DOHH2 (cell line): ENCODE measurements at regions not wholly inside any gene's neighbourhood (a gene's known extent, or its start where the extent isn't known, plus 50 kb on each side); places are given as distances from the start of the nearest gene placed in this dataset.
"Not testable (repeated sequence)": the region's sequence is repeated elsewhere in the genome, so short reads cannot be mapped to it uniquely, and the experiment has no call there.

Source experiments
- H3F3A ChIP-seq: fragments of 200-600 bp; sonication (generic), shearing (Covaris generic); 2 replicates; pipeline ENCODE4 v1.6.0; 2016; ENCODE audit warnings: antibody characterized with exemption, mild to moderate bottlenecking; ENCODE audit not compliant: control insufficient read depth, insufficient read depth
- H3K27ac ChIP-seq: fragments of 200-600 bp; sonication (generic); 2 replicates; pipeline ENCODE4 v1.5.1; 2014; ENCODE audit warnings: low read depth, mild to moderate bottlenecking, low read length, moderate library complexity
- H3K27me3 ChIP-seq: fragments of 200-600 bp; sonication (generic); 2 replicates; pipeline ENCODE4 v1.6.1; 2014; ENCODE audit warnings: mild to moderate bottlenecking, low read length, mixed read lengths; ENCODE audit not compliant: control insufficient read depth
- H3K36me3 ChIP-seq: fragments of 200-600 bp; sonication (generic); 2 replicates; pipeline ENCODE4 v1.6.1; 2014; ENCODE audit warnings: mild to moderate bottlenecking, low read length, moderate library complexity, mixed read lengths; ENCODE audit not compliant: control insufficient read depth
- H3K4me1 ChIP-seq: fragments of 200-600 bp; sonication (generic); 2 replicates; pipeline ENCODE4 v1.6.1; 2014; ENCODE audit warnings: mild to moderate bottlenecking, low read length, mixed read lengths; ENCODE audit not compliant: control insufficient read depth
- H3K4me2 ChIP-seq: fragments of 200-600 bp; sonication (generic); 2 replicates; pipeline ENCODE4 v1.6.0; 2014; ENCODE audit warnings: mild to moderate bottlenecking, low read length, moderate library complexity
- H3K4me3 ChIP-seq: fragments of 200-600 bp; sonication (generic); 2 replicates; pipeline ENCODE4 v1.5.1; 2014; ENCODE audit warnings: mild to moderate bottlenecking, low read length, mixed read lengths
- H3K79me2 ChIP-seq: fragments of 200-600 bp; sonication (generic); 2 replicates; pipeline ENCODE4 v1.6.1; 2014; ENCODE audit warnings: mild to moderate bottlenecking, low read length, mixed read lengths; ENCODE audit not compliant: control insufficient read depth
- H3K9me2 ChIP-seq: fragments of 200-600 bp; sonication (generic); replicated peaks from 2 replicates; pipeline ENCODE4 v1.6.1; 2014; ENCODE audit warnings: mild to moderate bottlenecking, low read length, mixed read lengths; ENCODE audit not compliant: control insufficient read depth
- H3K9me3 ChIP-seq: fragments of 200-600 bp; sonication (generic); 2 replicates; pipeline ENCODE4 v1.6.1; 2014; ENCODE audit warnings: antibody characterized with exemption, low read length, mixed read lengths; ENCODE audit not compliant: control insufficient read depth, insufficient read depth
- H4K20me1 ChIP-seq: fragments of 200-600 bp; sonication (generic); 2 replicates; pipeline ENCODE4 v1.6.0; 2014; ENCODE audit warnings: low read depth, mild to moderate bottlenecking, antibody characterized with exemption, low read length, moderate library complexity; ENCODE audit not compliant: control insufficient read depth, insufficient read depth

DNA sequence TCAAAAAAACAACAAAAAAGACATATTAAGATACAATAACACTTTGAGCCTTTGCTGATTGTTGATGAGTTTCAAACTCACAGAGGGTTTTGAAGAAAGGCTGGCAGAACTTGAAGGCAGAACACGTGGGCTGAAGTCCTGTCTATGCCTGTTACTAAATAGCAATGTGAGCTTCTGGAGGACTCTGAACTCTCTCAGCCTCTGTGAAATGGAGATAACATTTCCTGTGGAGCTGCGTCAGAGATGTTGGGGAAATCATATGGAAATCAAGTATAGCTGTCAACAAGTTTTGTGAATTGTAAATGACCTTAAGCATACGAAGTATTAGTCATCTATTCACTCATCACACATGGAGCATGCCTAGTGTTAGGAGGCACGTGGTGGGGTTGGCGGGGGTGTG, 130.4 kb upstream of the ERV3-1 start:
- H3K4me2 ChIP-seq, H3K27me3 ChIP-seq, H3F3A ChIP-seq, H3K9me2 ChIP-seq, H4K20me1 ChIP-seq, H3K4me3 ChIP-seq, H3K36me3 ChIP-seq, H3K27ac ChIP-seq, H3K4me1 ChIP-seq, H3K79me2 ChIP-seq, H3K9me3 ChIP-seq: not testable (repeated sequence)

DNA sequence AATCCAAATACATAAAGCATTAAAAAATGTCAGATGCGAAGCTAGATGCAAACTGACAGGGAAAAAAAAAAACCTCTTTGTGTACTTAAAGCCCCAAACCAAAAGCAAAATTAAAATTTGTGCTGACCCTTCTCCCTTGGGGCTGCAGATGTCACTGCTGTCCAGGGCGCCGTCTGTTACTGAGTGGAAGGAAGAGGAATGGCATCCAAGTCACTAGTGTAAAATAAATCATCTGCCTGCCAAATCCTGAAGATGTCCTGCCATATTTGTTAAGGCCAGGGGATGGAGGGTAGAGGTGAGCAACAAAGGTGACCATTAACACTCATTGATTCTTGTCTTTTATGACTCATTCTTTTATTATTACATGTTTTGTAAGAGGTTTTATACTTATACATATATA, 126.6 kb upstream of the ERV3-1 start:
- H3K27ac ChIP-seq, H3K9me2 ChIP-seq, H3K4me1 ChIP-seq, H3K4me2 ChIP-seq, H3K9me3 ChIP-seq, H3K79me2 ChIP-seq, H3K4me3 ChIP-seq, H3K36me3 ChIP-seq, H3F3A ChIP-seq, H3K27me3 ChIP-seq, H4K20me1 ChIP-seq: not testable (repeated sequence)

DNA sequence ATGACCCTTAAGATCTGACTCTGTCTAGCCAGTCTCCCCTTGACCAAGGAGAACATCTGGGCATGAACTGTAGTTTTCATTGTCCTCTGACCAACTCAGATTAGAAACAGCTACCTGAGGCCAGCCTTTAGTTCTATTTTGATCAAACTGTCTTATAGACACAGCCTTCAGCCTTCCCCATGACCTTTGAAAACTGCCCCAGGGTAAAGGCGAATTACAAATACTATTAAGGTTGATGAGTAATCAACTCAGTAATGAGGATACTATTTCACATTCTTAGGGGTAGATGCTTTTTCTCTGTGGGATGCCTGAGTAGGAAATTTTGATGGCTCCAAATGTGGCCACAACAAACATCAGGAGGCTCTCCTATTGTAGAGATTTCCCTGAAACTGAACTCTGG, 125.8 kb upstream of the ERV3-1 start:
- H3K4me1 ChIP-seq, result not testable (repeated sequence)

DNA sequence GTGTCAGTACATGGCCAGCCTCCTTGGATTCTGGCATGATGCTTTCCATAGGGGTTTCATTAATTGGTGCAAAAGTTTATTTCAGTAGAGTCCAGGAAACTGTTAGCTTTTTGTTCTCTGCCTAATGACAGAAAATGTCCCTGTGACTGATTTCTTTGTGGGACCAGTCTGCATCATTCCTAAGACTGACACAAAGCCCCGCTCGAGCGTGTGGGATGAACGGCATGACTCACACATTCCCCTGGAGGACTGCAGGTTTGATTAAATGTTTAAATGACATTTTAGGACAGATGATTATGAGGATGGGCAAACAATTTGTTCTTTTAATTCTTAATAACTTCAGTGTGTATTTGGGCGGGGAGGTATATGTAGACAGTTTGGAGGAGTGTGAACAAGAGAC, 120.9 kb upstream of the ERV3-1 start:
- H3K4me1 ChIP-seq, H3K27ac ChIP-seq, H3K9me3 ChIP-seq, H3K79me2 ChIP-seq, H3K4me2 ChIP-seq, H3F3A ChIP-seq, H3K9me2 ChIP-seq, H3K27me3 ChIP-seq, H4K20me1 ChIP-seq, H3K4me3 ChIP-seq, H3K36me3 ChIP-seq: not testable (repeated sequence)

More for the DNA sequence above, 125.8 kb upstream of the ERV3-1 start:
- H3K36me3 ChIP-seq, H3K4me2 ChIP-seq, H3K9me3 ChIP-seq, H4K20me1 ChIP-seq, H3K4me3 ChIP-seq, H3K27ac ChIP-seq, H3K27me3 ChIP-seq, H3K79me2 ChIP-seq, H3F3A ChIP-seq, H3K9me2 ChIP-seq: not testable (repeated sequence)

DNA sequence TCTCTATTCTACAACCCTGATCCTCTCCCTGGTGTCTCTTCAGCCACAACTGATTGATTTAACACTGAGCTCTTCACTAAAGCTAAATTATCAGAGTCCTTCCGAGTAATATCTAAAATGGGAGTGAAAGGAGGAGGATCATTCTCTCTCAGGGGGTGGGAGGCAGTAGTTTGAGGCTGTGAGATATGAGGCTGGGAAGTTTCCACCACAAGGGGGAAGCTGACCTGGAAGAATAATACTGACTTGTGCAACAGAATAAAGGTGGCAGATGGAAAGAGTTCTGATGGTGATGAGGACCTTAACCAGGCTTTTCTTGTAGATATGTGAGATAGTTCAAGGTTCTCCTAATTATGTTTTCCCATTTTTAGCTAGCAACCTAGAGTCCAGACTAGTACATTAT, 118.1 kb upstream of the ERV3-1 start:
- not testable (repeated sequence) for H3K9me3 ChIP-seq, H3K36me3 ChIP-seq, H3K9me2 ChIP-seq, H3F3A ChIP-seq, H3K27me3 ChIP-seq, H3K4me3 ChIP-seq, H3K27ac ChIP-seq, H3K4me2 ChIP-seq, H3K79me2 ChIP-seq, H3K4me1 ChIP-seq, H4K20me1 ChIP-seq

DNA sequence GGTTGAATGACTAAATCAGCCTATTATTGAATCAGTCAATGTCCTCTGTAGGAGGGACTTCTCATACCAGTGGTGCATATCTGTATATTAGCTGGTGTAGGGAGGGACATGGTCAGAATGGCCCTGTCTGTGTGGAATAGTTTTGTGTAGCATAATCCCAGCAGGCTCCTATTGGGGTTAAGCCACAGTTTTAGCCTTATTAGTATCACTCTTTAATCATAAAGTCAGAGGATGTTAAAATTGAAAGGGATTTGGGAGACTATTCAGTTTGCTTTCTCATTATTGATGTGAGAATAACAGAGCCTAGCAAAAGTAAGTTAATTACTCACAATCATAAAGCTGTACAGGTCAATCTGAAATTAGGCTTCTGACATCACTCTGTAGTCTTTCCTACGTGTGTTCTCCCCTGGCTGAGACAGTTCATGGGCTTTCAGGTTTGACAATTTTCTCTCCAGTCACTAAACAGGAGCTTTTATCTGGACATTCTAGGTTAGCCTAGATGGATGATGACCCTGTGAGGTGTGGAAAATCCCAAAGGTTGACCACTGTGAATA, 99.2 kb upstream of the ERV3-1 start:
- H4K20me1 ChIP-seq, H3K27me3 ChIP-seq, H3K4me3 ChIP-seq, H3K79me2 ChIP-seq, H3K36me3 ChIP-seq, H3K9me2 ChIP-seq, H3K9me3 ChIP-seq, H3K4me1 ChIP-seq, H3F3A ChIP-seq, H3K4me2 ChIP-seq, H3K27ac ChIP-seq: not testable (repeated sequence)

DNA sequence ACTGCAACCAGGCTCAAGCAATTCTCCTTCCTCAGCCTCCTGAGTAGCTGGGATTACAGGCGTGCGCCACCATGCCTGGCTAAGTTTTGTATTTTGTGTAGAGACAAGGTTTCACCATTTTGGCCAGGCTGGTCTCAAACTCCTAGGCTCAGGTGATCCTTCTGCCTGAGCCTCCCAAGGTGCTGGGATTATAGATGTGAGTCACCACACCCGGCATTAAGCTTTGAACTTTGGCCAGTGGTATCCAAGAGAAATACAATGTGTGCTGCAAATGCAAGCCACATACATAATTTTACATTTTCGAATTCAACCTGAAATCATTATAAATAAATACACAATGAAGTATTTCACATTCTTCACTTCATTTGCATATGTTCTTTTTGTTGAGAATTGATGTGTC, 94.0 kb upstream of the ERV3-1 start:
- not testable (repeated sequence) for H3K9me3 ChIP-seq, H3K4me1 ChIP-seq, H3K4me2 ChIP-seq, H3K27ac ChIP-seq, H3K27me3 ChIP-seq, H3F3A ChIP-seq, H3K9me2 ChIP-seq, H3K79me2 ChIP-seq, H4K20me1 ChIP-seq, H3K4me3 ChIP-seq, H3K36me3 ChIP-seq

DNA sequence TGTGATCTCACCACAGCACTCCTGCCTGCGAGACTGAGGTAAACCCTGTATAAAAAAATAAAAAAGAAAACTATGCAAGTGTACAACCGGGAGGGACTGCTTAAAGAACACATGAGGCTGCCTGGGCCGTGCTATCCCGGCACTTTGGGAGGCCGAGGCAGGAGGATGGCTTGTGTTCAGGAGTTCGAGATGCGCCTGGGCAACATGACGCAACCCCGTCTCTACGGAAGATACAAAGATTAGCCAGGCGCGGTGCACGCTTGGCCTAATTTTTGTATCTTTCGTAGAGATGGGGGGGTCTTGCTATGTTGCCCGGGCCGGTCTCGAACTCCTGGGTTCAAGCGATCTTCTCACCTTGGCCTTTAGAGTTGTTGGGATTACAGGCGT, 75.2 kb upstream of the ERV3-1 start:
- not testable (repeated sequence) for H3K27me3 ChIP-seq, H3K79me2 ChIP-seq, H3K9me2 ChIP-seq, H3K36me3 ChIP-seq, H4K20me1 ChIP-seq, H3K27ac ChIP-seq, H3K4me1 ChIP-seq, H3F3A ChIP-seq, H3K9me3 ChIP-seq
- peak overlapping the region; percentile 85 for H3K4me3 ChIP-seq
- peak overlapping the region; percentile 78 for H3K4me2 ChIP-seq
